T-helper 1 cell (primary cell): ENCODE measurements at regions not wholly inside any gene's neighbourhood (a gene's known extent, or its start where the extent isn't known, plus 50 kb on each side); places are given as distances from the start of the nearest gene placed in this dataset.
"Not testable (repeated sequence)": the region's sequence is repeated elsewhere in the genome, so short reads cannot be mapped to it uniquely, and the experiment has no call there.

Source experiments
- DNase-seq, 5 donors: peaks; one replicate each; pipeline ENCODE4 v3.0.0-alpha.2; 2012 to 2020

DNA sequence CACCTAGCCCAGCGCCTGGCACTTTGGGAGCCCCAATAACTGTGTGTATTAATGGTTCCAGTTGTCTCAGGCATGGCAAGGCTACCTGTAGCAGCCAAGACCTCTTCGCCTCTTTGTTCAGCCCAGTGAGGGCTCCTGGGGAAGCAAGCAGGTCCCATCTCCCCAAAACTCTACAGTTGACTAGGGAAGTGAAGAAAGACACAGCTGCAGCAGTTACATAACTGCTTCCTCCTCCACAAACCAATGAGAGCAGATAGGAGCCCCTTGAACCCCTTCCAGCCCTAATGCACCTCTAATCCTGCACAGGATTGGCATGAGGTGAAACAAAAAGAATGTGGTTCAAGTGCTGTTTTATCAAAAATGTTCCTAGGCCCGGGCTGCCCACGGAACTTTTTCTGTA is 100.5 kb downstream of the SYF2 start:
- DNase-seq: no peak

DNA sequence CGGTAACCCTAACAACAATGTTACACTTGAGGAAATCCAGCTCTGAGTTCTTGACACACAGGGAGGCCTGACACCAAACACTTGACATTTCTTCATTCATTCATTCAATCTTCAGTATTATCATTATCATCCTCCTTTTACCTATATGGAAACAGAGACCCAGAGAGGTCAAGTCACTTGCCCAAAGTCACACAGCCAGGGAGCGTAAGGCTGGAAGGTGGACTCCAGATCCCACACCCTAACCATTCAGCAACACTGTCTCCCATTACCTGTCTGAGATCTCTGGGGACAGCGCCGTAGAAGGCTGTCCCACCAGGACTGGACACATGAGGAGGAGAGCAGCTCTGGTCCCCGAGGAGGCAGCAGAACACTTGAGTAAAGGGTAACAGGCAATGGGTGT is 101.4 kb downstream of the SYF2 start:
- no peak for DNase-seq

DNA sequence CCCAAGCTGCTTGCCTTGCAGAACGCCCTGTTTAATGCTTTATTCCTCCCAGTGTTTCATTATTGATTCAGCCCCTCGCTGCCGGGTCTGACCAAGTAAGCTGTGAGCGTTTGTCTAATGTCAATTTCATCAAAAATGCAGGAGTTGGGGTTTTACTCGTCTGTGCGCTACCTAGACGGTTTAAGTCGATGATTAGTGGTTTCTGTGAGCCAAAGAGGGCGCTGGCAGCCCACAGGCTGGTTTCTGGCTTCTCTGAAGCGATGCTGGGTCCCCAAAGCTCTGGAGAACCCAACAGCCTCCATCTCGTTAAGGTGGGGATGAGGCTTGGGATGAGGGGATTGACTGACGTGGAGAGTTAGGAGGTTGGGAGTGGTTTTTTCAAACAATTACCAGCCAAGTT is 102.9 kb downstream of the SYF2 start:
- no peak for DNase-seq

DNA sequence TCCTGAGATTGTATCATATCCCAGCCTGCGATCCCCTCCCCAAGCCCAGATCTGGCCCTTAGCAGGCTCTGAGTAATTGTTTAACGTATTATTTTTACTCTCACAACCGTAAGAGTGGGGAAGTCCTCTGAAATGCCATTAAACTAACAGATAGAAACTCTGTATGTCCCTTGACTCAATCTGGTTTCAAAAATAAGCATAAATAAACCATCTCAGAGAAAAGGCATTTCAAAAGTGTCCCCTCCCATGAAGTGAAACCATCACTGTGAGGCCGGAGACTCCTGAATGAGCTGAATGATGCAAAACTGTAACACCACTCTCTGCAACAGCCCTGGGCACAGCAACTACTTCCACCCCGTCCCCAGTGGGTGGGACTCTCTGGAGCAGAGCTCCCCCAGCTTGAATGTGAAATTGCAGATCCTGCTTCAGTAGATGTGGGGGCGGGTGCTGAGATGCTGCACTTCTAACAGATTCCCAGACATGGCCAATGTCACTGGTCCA is 104.1 kb downstream of the SYF2 start:
- DNase-seq: no peak

DNA sequence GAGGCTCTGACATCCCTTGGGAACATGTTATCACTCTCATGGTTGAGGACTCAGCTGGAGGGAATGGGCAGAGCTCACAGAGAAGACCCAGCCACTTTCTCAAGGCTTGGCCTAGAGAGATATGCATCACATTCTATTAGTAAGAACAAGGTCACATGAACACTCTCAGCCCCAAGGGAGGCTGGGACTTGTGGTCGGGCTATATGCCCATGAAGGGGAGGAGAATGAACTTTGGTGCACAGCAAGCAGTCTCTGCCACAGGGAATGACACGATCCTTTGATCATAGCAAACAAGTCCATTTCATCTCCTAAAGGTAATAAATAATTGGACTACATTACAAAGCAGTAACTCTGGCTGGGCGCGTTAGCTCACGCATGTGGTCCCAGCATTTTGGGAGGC is 105.7 kb downstream of the SYF2 start:
- DNase-seq: no peak

DNA sequence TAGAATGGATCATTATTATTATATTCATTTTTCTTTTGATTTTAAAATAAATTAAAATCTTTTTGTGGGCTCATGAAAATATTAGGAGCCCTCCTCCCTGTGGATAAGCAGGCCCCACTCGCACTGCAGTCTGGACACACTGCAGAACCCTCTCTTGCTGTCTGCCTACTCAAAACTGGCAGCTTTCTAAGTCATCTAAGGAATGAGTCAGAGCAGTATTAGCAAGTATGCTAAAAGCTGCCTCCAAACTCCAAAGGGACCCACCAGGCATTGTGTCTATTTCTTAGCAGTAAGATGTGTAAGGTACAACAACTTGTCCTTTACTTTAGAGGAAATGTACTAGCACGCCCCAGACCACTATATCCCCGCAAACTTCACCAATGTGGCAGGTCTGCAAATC is 108.8 kb downstream of the SYF2 start:
- DNase-seq: no peak

DNA sequence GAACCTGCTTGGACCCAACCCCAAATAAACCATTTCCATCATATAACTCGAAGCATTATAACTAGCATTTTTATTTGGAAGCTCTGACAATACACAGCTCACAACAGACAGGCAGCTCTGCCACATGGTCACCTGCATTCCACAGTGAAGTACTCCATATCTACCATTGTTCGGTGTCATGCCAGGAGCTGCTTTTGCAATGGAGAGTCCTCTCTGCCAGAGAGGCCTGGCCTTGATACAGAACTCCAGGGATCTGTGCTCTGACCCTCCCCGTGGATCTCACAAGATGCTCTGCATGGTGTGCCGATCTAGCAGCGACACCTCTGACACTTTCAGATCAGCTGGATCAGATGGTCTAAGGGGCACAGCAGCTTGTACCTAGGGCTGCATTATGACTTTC is 109.6 kb downstream of the SYF2 start:
- no peak for DNase-seq

DNA sequence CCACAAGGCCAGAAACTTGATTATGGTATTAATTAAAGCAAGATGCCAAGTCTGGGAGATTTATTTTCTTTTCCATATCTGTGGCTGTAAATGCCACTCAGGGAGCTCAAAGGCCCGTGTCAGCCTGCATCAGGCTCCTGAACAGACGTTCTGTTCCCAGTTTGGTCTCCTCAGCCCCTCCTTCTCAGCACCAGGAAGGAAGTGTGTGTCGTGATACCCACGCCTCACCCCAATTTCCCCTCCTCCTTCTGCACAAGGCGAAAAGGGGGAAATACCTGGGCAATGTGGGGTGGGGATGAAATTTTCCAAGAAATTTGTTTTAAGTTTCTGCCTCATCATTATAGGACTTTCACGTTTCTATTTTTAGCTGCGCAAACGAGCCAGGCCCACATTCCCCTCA is 112.0 kb downstream of the SYF2 start:
- no peak for DNase-seq

DNA sequence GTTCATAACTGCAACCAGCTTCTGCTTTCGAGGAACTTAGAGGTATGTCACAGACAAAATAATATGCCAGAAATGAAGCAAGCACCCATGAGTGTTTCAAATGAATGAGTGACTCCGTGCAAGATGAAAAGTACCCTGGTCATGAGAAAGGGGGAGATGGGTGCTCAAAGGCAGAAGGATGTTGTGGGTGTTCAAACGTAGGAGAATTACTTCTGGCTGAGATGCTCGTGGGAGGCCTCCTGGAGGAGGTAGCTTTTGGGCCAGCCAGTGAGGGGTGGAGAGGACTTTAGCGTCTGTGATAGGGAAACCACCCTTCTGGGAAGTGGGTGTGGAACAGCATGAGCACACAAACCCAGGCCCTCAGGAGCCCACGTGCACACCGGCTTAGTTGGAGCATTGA is 113.8 kb downstream of the SYF2 start:
- DNase-seq: no peak

DNA sequence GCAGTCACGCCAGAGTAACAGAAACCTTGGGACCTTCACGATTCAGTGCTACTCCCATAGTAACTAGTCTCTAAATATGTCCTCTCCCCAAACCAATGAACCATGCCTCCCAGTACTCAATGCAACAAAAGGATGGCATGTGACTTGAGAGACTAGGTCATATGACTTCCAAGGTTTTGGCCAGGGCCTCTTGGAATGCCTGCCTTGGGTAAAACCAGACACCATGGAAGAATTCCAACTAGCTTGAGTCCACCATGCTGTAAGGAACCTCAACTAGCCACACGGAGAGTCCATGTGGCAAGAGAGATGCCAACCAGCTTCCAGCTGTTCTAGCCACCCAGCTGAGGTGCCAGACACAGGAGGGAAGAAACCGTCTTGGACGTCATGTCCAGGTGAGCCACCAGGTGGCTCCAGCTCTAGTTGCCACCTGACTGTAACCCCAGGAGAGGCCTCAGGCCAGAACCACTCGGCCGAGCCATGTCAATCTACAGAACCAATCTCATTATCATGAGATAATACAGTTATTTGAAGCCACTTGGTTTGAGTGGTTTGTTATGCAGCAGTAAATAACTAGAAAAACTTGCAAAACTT is 115.0 kb downstream of the SYF2 start:
- DNase-seq: peak in 1 of 5 donors; percentile 25

DNA sequence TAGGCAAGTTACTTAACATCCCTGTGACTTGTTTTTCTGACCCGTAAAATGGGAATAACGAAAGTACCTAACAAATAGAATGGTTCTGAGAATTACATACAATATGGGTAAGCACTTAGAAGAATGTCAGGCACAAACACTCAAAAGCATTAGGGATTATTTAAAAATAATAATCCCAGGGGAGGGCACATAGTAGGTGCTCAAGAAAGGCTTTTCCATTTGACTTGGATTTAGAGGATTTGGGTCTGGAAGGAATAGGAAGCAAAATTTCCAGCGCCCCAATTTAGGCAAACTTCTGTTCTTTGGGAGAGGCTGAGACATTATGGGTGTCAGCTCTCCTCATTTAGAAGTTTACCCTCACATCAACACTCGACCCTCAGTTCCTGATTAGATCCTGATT is 115.5 kb downstream of the SYF2 start:
- DNase-seq: no peak

DNA sequence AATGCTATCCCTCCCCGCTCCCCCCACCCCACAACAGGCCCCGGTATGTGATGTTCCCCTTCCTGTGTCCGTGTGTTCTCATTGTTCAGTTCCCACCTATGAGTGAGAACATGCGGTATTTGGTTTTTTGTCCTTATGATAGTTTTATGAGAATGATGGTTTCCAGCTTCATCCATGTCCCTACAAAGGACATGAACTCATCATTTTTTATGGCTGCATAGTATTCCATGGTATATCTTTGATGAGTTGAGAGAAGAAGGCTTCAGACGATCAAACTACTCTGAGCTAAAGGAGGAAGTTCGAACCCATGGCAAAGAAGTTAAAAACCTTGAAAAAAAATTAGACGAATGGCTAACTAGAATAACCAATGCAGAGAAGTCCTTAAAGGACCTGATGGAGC is 116.2 kb downstream of the SYF2 start:
- DNase-seq: not testable (repeated sequence)

DNA sequence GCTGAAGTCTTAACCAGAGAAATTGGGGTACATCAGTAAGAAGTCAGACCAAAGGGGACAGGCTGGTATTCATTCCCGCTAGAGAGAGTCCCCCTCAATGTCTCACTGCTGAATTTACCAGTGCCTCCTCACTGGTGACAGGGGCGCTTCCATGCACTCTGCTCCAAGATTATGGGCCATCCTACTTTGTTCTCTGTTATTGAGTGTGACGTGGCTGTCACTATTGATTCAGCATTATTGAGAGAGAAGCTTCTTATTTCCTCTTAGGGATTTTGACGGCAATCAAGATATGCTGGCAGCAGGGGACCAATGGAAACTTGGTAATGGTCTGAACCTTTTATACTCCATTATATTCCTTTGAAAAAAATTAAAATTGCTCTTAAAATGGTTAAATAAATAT is 118.6 kb downstream of the SYF2 start:
- DNase-seq: no peak

DNA sequence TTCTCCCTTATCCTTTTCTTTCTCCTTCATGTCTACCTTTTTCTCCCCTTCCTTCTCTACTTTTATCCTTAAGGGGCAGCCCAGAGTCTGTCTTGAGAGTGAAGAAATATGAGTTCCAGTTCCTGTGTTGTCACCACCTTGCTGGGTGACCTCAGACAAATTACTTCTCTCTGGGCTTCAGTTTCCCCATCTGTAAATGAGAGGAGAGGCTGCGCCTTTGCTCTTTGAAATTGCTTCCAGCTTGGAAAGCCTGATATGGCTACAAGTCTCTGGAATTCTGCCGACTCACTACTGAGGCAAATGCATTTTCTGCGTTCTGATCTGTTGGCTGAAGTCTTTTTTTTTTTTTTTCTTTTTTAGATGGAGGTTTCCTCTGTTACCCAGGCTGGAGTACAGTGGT is 119.2 kb downstream of the SYF2 start:
- no peak for DNase-seq

DNA sequence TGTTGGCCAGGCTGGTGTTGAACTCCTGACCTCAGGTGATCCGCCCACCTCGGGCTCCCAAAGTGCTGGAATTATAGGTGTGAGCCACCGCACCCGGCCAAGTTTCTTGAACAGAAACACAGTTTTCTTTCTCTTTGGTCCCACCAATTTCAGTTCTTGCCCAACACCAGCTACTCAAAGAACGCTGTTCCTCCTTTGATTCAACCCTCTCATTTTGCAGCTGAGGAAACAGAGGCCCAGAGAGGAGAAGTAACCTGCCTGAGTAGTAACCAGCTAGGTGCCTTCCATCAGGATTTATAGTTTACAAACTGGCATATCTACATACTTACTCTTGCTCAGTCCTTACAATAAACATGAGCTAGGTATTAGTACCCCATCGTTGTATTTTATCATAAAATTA is 119.9 kb downstream of the SYF2 start:
- no peak for DNase-seq

DNA sequence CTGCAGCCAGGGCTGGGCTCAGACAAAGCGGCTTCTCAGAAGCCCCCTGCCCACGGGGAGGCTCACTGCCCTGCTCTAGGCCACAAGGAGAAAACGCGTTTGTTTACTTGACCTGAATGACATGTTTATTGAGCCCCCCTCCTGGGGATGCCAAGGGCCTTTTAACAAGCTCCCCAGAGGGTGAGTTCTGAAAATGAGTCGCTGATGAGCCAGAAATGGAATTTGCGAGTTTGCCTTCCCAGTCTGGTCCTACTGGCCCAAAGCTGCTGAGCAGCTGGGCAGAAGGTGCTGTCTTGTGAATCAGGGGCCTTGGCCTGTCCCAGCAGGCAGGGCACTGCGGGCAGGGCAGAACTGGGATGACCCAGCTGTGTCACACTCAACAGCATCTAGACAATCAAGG is 120.6 kb downstream of the SYF2 start:
- no peak for DNase-seq

DNA sequence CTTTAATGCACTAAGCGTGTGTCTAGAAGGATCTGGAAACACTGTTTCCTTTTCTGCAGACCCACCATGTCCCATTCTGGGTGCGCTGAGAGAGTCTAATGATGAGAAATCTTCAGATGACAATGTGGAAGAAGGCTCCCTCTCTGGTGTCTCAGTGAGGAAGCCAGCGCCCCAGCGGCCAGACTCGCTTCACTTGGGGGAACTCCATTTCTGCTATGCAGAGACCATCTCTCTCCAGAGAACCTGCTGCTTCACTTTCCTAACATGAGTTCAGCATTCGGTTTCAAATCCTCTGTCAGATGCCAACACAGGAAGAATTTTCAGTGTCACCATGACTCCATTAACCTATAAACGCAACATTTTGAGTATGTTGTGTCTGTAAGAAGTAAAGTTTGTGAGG is 121.8 kb downstream of the SYF2 start:
- DNase-seq: no peak

DNA sequence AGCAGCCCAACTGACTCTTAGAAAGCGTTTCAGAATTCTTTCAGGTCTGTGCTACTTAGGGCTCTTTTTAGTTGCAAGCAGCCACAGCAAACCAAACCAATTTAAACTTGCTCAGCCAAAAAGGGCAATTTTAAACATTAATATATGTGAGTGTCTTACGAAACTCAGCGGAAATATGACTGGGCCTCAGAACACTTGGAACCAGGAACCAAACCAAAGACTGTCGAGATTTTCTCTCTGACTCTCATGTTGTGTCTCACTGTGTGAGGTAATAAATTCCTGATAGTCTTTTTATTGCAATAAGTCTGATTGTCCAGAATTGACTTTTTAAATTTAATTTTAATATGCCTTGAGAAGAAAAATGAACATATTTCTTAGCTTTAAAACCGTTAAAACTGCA is 122.3 kb downstream of the SYF2 start:
- DNase-seq: no peak

DNA sequence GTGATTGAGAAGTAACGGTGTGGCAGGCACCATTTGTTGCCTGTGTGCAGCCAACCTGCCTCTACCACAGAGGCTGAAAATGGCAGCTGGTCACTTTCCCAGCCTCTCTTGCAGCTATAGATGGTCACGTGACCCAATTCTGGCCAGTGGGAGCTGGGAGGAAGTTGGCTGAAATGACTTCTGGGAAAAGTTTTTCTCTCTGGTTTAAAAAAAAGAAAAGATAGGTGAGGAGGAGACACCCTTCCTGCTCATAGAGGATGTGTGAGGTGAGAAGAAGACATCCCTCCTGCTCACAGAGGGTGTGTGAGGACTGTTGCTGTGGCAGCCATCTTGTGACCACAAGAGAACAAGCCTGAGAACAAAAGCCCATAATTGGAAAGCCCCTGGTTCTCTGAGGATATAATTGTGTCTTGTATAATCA is 122.8 kb downstream of the SYF2 start:
- peak in 1 of 5 donors; percentile 38 for DNase-seq

DNA sequence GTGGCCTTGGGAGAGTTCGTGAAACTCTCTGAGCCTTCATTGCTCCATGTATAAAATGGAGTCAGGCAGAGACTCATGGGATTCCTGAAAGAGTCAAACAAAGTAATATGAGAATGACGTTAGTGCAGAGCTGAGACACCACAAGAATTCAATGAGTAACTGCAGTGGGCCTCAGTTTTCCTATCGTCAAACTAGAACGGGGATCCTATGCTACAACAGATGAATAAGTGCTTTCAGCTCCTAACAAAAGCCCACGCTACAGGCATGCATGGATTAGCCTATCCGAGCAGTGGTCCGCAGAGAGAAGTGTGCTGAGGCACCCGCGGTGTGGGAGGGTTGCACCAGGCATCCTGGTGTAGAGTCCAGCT is 124.7 kb downstream of the SYF2 start:
- DNase-seq: no peak

DNA sequence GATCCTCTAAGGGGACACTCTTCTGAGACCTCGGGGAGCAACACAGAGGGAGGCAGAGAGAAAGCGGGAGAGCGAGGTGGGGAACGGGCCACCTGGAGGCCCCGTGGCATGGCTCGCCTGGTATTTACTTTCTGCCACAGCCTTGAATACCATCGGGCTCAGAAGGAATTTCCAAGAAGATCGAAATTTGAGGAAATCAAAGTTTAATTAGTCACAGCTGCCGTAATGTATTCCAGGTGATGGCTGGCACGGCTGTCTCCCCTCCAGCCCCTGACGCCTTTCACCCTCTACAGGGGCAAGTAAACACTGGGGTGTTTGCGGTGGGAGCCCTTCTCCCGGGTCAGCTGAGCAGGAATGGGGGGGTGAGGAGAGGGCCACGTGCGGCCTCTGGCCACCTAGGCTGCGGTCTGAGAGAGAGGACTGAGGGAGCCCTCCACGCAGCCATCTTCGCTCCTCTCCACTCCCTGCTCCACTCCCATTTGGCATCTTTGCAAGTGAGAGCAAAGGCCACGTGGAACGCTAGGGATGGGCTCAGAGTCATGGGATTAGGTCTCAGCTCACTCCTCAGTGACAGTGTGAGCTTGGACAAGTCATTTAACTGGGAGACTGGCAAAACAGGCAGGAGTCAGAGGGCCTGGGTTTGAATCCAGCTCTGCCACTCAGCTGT is 125.2 kb downstream of the SYF2 start:
- no peak for DNase-seq

DNA sequence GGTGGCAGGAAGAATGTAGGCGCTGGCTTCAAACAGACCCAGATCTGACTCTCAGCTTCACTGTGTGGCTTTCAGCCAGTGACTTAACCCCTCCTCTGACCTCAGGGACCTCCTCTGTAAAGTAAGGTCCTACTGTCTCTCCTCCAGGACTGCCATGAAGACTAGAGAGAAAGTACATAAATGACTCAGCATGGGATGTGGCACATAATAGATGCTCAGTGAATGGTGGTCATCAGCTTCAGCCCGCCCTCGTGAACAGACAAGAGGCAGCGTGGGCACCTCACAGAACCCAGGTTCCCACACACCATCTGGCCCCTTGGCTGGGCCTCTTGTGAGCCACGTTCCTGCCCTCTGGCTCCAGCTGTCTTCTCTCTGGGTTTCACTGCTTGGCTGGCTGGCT is 126.0 kb downstream of the SYF2 start:
- DNase-seq: no peak

DNA sequence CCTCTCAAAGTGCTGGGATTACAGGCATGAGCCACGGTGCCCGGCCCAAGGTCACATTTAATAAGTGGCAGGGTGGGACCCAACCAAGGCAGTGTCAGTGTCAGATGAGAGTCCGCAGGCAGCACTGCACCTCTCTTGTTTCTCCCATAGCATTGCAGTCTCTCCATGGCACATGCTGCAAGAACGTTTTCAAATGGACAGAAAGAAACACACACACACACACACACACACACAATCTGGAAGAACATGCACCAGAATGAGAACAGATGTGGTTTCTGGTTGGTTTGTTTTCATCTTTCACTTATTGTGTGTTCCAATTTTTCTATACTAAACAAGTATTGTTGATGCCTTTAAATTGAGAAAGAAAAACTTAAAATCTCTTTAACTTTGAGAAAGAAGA is 126.5 kb downstream of the SYF2 start:
- no peak for DNase-seq

DNA sequence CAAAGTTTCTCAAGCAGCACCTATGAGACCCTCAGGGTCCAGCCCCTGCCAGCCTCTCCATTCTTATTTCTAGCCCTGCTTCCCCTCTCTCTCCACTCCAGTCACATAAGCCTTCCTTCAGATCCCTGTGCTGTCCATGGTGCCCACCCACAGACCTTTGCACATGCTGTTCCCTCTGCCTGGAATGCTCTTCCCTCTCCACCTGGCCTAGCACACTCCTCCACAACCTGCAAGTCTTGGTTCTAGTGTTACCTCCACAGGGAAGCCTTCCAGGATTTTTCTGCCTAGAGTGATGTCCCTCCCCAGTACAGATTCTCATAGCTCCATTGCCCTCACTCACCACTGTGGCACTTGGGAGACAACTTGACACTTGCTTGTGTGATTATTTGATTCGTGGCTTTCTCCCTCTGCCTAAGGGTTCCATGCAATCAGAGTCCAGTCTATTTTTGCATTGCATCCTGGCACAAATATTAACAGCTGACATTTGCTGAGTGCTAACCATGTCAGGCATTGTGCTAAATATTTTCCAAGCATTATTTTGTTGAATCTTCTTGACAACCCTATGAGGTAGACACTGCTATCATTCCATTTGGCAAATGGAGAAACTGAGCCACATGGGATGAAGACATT is 127.3 kb downstream of the SYF2 start:
- DNase-seq: no peak
